ENCODE measurements at regions not wholly inside any gene's neighbourhood (a gene's known extent, or its start where the extent isn't known, plus 50 kb on each side); places are given as distances from the start of the nearest gene placed in this dataset. TPM values are rescaled to one million over a fixed set of nuclear protein-coding genes. Genes with fewer than 3 reads are reported as not detected.

Small RNA genes lying in the stretch of these regions (small RNA-seq; reads per million reads assigned to genes)
- gene ALDH7A1P4: not detected

Data from skeletal muscle satellite cell (primary cell).